ENCODE measurements at regions not wholly inside any gene's neighbourhood (a gene's known extent, or its start where the extent isn't known, plus 50 kb on each side); places are given as distances from the start of the nearest gene placed in this dataset.

DNA sequence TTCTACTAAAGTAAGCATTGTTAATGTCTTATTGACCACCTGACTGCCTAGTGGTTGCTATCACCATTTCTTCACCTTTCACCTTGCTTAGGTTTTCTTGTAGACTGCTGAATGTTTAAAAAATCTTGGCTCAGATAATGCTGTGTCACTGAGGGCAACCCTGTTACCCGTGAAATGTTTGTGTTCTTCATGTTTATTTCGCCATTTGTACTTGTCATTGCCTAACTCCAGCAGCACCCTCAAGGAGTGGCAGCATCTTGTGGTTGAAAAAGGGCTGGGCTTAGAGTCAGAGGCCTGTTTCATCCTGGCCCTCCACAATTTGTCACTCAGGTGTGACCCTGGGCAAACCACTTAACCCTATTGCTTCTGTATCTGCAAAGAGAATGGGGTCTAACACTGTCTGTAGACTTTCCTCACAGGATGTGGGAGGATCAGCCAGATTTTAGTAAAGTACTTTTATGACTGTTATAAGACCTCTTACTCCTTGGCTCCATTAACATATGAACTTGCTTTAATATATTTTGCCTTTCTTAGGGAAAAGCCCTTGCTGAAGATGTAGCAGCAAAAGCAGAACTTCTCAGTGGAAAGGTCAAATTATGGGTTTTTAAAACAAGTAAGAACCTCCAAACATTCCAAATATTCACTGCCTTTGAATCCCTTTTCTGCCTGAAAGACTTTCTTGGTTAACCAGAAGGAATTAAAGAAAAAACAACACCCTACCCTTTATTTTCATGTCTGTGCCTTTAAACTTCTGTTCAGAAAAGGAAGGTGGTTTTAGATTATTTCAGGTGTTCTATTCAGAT, 154.5 kb upstream of the C11orf87 start:
- 93% methylated on average over 2 of the region's 2 CpGs; no CpG with 5 or more reads in 1 of the 2 experiments for WGBS, 2 experiments (ENCODE audit: extremely low coverage in 1 of 2, insufficient coverage in 1 of 2, insufficient read length in 1 of 2, insufficient replicate concordance in 2 of 2, low coverage in 1 of 2, low lambda C conversion rate in 2 of 2, missing lambda C conversion rate in 1 of 2)
- Histone ChIP-seq H2AK5ac (ENCODE audit: low read depth, low read length) (no peak overlapping the region), H3K9ac (replicated peaks in 1 of 4; ENCODE audit: extremely low read depth in 1 of 4, low read depth in 3 of 4, low read length in 3 of 4) (no peak overlapping the region), H2BK15ac (ENCODE audit: low read length) (no peak overlapping the region), H3K4me2 (ENCODE audit: insufficient read depth in 1 of 2, low read depth in 2 of 2, low read length in 2 of 2) (no peak overlapping the region), H3K4me3 (ENCODE audit: extremely low read depth in 1 of 4, insufficient read depth in 2 of 4, low read depth in 3 of 4, low read length in 4 of 4) (no peak overlapping the region), H4K8ac (ENCODE audit: extremely low read depth, insufficient read depth, low read length) (no peak overlapping the region), H3K27ac (ENCODE audit: low read depth, low read length) (no peak overlapping the region), H3K79me2 (ENCODE audit: control insufficient read depth in 1 of 2, insufficient read depth in 2 of 2, low read length in 2 of 2) (no peaks in the 10 kb centered on the region), H4K20me1 (replicated peaks in 1 of 2; ENCODE audit: control insufficient read depth in 1 of 2, insufficient read depth in 2 of 2, low read length in 2 of 2) (no peaks in the 10 kb centered on the region), H3K4me1 (replicated peaks in 1 of 4; ENCODE audit: control insufficient read depth in 3 of 4, insufficient read depth in 4 of 4, low read length in 3 of 4) (no peaks in the 10 kb centered on the region), H4K91ac (replicated peaks; ENCODE audit: insufficient read length, low read length) (no peak overlapping the region), H3K23ac (ENCODE audit: insufficient read length) (no peak overlapping the region), H2BK12ac (ENCODE audit: low read depth, low read length) (no peak overlapping the region), H3K36me3 (ENCODE audit: control insufficient read depth in 2 of 4, insufficient read depth in 4 of 4, low read length in 3 of 4) (no peaks in the 10 kb centered on the region), H4K5ac (ENCODE audit: insufficient read length, low read depth, low read length) (no peak overlapping the region), H3K79me1 (ENCODE audit: low read depth, low read length) (no peaks in the 10 kb centered on the region), H3K14ac (ENCODE audit: insufficient read length) (no peak overlapping the region), H3K27me3 (replicated peaks in 1 of 4; ENCODE audit: control insufficient read depth in 3 of 4, extremely low read depth in 1 of 4, insufficient read depth in 3 of 4, low read length in 3 of 4) (peaks cover 0 to 2% (median 0%) of the 10 kb centered on the region in 4 experiments; a peak in 1 of 7 replicates), H2BK5ac (ENCODE audit: low read depth, low read length) (no peak overlapping the region), H3K9me3 (ENCODE audit: insufficient read depth in 2 of 2, low read depth in 1 of 2, low read length in 1 of 2) (peaks cover 0 to 8% of the 10 kb centered on the region in 2 experiments; a peak in 2 of 4 replicates), H2BK120ac (replicated peaks; ENCODE audit: low read depth, low read length) (no peak overlapping the region), H3K56ac (replicated peaks; ENCODE audit: insufficient read length, low read depth, low read length) (no peak overlapping the region), H3K4ac (replicated peaks; ENCODE audit: insufficient read length, low read depth, low read length) (no peak overlapping the region), H3K23me2 (ENCODE audit: low read depth, low read length) (no peaks in the 10 kb centered on the region), H3K18ac (ENCODE audit: extremely low read depth, low read length) (no peak overlapping the region), H2BK20ac (ENCODE audit: low read length) (no peak overlapping the region), H2AFZ (ENCODE audit: low read length) (no peak overlapping the region)
- FAIRE-seq (no peak), DNase-seq (ENCODE audit: low read depth in 1 of 2, low spot score in 2 of 2) (no peak)
- ChIA-PET CTCF (ENCODE audit: partially characterized antibody) (no interaction called here), POLR2A (ENCODE audit: partially characterized antibody) (no interaction called here)
- TF ChIP-seq RBBP5 (IDR thresholded peaks at IDR 0.05; ENCODE audit: borderline replicate concordance, low read depth, low read length) (no peak), BRCA1 (IDR thresholded peaks at IDR 0.05; ENCODE audit: low read depth, low read length) (no peak), GABPA (IDR thresholded peaks at IDR 0.05; ENCODE audit: borderline replicate concordance, insufficient read depth, low read length) (no peak)
- TF ChIP-seq, protein P1, sequence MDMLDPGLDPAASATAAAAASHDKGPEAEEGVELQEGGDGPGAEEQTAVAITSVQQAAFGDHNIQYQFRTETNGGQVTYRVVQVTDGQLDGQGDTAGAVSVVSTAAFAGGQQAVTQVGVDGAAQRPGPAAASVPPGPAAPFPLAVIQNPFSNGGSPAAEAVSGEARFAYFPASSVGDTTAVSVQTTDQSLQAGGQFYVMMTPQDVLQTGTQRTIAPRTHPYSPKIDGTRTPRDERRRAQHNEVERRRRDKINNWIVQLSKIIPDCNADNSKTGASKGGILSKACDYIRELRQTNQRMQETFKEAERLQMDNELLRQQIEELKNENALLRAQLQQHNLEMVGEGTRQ (IDR thresholded peaks at IDR 0.05; ENCODE audit: low read length) = no peak
